ENCODE measurements at regions not wholly inside any gene's neighbourhood (a gene's known extent, or its start where the extent isn't known, plus 50 kb on each side); places are given as distances from the start of the nearest gene placed in this dataset.

DNA sequence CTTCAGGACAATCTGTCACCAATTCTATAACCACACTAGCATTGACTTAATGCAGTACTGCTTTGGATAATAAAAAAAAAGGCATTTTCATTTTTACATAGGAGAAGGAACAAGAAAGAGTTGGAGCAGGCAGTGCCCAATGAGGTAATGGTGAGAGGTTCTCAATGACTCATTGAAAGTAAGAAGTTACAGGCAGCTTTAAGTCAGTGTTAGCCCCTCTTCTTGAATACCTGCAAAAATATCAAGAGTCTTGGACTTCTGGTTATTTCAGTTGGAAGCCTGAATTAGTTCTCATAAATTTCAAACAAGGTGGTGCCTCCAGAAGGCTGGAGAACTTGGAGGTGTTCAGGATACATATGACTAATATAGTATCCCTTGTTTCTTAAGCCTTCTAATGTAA lies 422.5 kb downstream of the HTR7 start:
- DNase-seq = no peak
- Histone ChIP-seq H3K27me3 (ENCODE audit: control insufficient read depth in 3 of 3, insufficient read depth in 3 of 3, low read length in 2 of 3) (no peaks in the 10 kb centered on the region), H3K9ac (ENCODE audit: insufficient read depth in 1 of 2, low read length in 2 of 2) (no peak overlapping the region), H3K27ac (ENCODE audit: low read depth in 1 of 2, low read length in 1 of 2) (no peak overlapping the region), H3K36me3 (ENCODE audit: control insufficient read depth in 4 of 4, insufficient read depth in 4 of 4, low read length in 4 of 4) (no peaks in the 10 kb centered on the region), H3K4me1 (ENCODE audit: control insufficient read depth in 5 of 5, insufficient read depth in 5 of 5, low read length in 5 of 5) (no peaks in the 10 kb centered on the region), H3K4me3 (no peak overlapping the region), H3K9me3 (ENCODE audit: control insufficient read depth in 4 of 4, insufficient read depth in 3 of 4, low read length in 3 of 4) (peaks cover 0 to 7% (median 0%) of the 10 kb centered on the region in 4 donors)
- ATAC-seq (ENCODE audit: insufficient read depth, low FRiP score) = no peak
- TF ChIP-seq, protein P1, sequence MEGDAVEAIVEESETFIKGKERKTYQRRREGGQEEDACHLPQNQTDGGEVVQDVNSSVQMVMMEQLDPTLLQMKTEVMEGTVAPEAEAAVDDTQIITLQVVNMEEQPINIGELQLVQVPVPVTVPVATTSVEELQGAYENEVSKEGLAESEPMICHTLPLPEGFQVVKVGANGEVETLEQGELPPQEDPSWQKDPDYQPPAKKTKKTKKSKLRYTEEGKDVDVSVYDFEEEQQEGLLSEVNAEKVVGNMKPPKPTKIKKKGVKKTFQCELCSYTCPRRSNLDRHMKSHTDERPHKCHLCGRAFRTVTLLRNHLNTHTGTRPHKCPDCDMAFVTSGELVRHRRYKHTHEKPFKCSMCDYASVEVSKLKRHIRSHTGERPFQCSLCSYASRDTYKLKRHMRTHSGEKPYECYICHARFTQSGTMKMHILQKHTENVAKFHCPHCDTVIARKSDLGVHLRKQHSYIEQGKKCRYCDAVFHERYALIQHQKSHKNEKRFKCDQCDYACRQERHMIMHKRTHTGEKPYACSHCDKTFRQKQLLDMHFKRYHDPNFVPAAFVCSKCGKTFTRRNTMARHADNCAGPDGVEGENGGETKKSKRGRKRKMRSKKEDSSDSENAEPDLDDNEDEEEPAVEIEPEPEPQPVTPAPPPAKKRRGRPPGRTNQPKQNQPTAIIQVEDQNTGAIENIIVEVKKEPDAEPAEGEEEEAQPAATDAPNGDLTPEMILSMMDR (IDR thresholded peaks at IDR 0.05; ENCODE audit: control extremely low read depth, extremely low read depth) = no peak

DNA sequence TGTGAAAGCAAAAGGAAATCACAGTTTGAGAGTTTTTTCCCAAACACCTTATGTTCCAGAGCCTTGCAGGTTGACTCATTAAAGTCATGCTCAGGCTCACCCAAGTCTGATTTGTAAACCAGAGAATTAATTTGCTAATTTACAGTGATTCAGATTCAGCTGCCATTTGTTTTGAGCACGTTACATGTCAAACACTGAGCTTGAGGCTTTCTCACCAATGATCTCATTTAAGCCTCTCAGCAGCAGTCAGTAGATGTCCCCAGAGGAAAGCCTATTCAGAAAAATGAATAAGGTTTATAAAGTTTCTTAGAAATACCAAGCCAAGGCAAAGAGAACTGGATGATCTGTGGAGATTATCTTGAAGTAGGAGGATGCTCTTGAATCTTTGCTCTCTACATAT lies 420.4 kb downstream of the HTR7 start:
- ATAC-seq (ENCODE audit: insufficient read depth, low FRiP score) = no peak
- TF ChIP-seq, protein P1 (IDR thresholded peaks at IDR 0.05; ENCODE audit: control extremely low read depth, extremely low read depth) = no peak
- Histone ChIP-seq H3K9ac (ENCODE audit: insufficient read depth in 1 of 2, low read length in 2 of 2) (no peak overlapping the region), H3K36me3 (ENCODE audit: control insufficient read depth in 4 of 4, insufficient read depth in 4 of 4, low read length in 4 of 4) (no peaks in the 10 kb centered on the region), H3K4me3 (no peak overlapping the region), H3K27me3 (ENCODE audit: control insufficient read depth in 3 of 3, insufficient read depth in 3 of 3, low read length in 2 of 3) (no peaks in the 10 kb centered on the region), H3K27ac (ENCODE audit: low read depth in 1 of 2, low read length in 1 of 2) (no peak overlapping the region), H3K4me1 (ENCODE audit: control insufficient read depth in 5 of 5, insufficient read depth in 5 of 5, low read length in 5 of 5) (no peaks in the 10 kb centered on the region), H3K9me3 (ENCODE audit: control insufficient read depth in 4 of 4, insufficient read depth in 3 of 4, low read length in 3 of 4) (peaks cover 0 to 10% (median 5%) of the 10 kb centered on the region in 4 donors)
- DNase-seq = no peak
- WGBS, 2 donors = 77% methylated on average over 1 of the region's 1 CpG

DNA sequence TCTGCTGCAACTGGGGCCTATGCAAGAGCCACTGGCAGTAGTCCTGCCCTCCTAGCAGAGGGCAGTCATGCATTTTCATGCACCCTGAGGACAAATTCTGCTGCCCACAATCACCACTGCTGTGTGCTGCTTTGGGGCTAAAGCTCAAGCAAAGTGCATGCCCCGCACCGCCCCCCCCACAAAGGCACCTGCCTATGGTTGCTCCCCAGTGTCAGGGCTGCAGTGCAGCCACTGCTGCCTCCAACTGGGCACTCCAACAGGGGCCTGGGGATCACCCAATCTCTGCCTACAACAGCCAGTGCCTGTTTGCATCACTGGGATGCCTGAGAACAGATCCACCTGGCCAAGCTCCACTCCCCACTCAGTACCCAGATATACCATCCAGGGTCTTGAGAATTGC lies 417.0 kb downstream of the HTR7 start:
- no peak overlapping the region for H3K4me3 ChIP-seq
- no peak for DNase-seq
- H3K4me1 ChIP-seq (ENCODE audit: control insufficient read depth in 5 of 5, insufficient read depth in 5 of 5, low read length in 5 of 5) = no peaks in the 10 kb centered on the region
- no peak for ATAC-seq (ENCODE audit: insufficient read depth, low FRiP score)
- H3K9ac ChIP-seq (ENCODE audit: insufficient read depth in 1 of 2, low read length in 2 of 2) = no peak overlapping the region
- WGBS, 2 donors = 95 to 96% methylated on average over 2 of the region's 2 CpGs
- H3K9me3 ChIP-seq (ENCODE audit: control insufficient read depth in 4 of 4, insufficient read depth in 3 of 4, low read length in 3 of 4) = peaks cover 0 to 10% (median 6%) of the 10 kb centered on the region in 4 donors
- no peaks in the 10 kb centered on the region for H3K27me3 ChIP-seq (ENCODE audit: control insufficient read depth in 3 of 3, insufficient read depth in 3 of 3, low read length in 2 of 3)
- H3K27ac ChIP-seq (ENCODE audit: low read depth in 1 of 2, low read length in 1 of 2) = no peak overlapping the region
- TF ChIP-seq, protein P1 (IDR thresholded peaks at IDR 0.05; ENCODE audit: control extremely low read depth, extremely low read depth) = no peak
- no peaks in the 10 kb centered on the region for H3K36me3 ChIP-seq (ENCODE audit: control insufficient read depth in 4 of 4, insufficient read depth in 4 of 4, low read length in 4 of 4)

DNA sequence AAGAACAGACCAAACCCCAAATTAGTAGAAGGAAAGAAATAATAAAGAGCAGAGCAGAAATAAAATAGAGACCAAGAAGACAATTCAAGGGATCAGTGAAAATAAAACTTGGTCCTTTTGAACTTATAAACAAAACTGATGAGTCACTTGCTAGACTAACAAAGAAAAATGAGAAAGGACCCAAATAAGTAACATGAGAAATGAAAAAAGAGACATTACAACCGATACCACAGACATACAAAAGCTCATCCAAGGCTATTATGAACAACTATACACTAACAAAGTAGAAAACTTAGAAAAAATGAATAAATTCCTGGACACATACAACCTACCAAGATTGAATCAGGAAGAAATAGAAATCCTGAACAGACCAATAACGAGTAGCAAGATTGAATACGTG lies 414.5 kb downstream of the HTR7 start:
- TF ChIP-seq, protein P1 (IDR thresholded peaks at IDR 0.05; ENCODE audit: control extremely low read depth, extremely low read depth) = no peak
- no peak overlapping the region for H3K27ac ChIP-seq (ENCODE audit: low read depth in 1 of 2, low read length in 1 of 2)
- WGBS, 2 donors = 86 to 87% methylated on average over 3 of the region's 3 CpGs
- peaks cover 0 to 2% (median 0%) of the 10 kb centered on the region in 5 donors for H3K4me1 ChIP-seq (ENCODE audit: control insufficient read depth in 5 of 5, insufficient read depth in 5 of 5, low read length in 5 of 5)
- peaks cover 0 to 10% (median 7%) of the 10 kb centered on the region in 4 donors for H3K9me3 ChIP-seq (ENCODE audit: control insufficient read depth in 4 of 4, insufficient read depth in 3 of 4, low read length in 3 of 4)
- DNase-seq (no peak), ATAC-seq (ENCODE audit: insufficient read depth, low FRiP score) (no peak)
- no peaks in the 10 kb centered on the region for H3K36me3 ChIP-seq (ENCODE audit: control insufficient read depth in 4 of 4, insufficient read depth in 4 of 4, low read length in 4 of 4)
- H3K27me3 ChIP-seq (ENCODE audit: control insufficient read depth in 3 of 3, insufficient read depth in 3 of 3, low read length in 2 of 3) = no peaks in the 10 kb centered on the region
- no peak overlapping the region for H3K4me3 ChIP-seq
- H3K9ac ChIP-seq (ENCODE audit: insufficient read depth in 1 of 2, low read length in 2 of 2) = no peak overlapping the region
